Stomach (tissue), 8 donors: ENCODE measurements at regions not wholly inside any gene's neighbourhood (a gene's known extent, or its start where the extent isn't known, plus 50 kb on each side); places are given as distances from the start of the nearest gene placed in this dataset.
"Not testable (repeated sequence)": the region's sequence is repeated elsewhere in the genome, so short reads cannot be mapped to it uniquely, and the experiment has no call there.

Experiments
- DNase-seq, 2 donors: peaks; one replicate each; pipeline versions ENCODE4 v3.0.0 to v3.0.0-alpha.2; 2013 to 2019
- H3K27ac ChIP-seq, 5 donors: fragments of 200-600 bp in 4 of 5; sonication (generic) in 4 of 5; one replicate each; pipeline ENCODE4 v1.5.1; 2013 to 2019; ENCODE audit warnings: mild to moderate bottlenecking in 1 of 5, moderate library complexity in 1 of 5
- H3K27me3 ChIP-seq, 3 donors: fragments of 200-600 bp; sonication (generic); one replicate each; pipeline ENCODE4 v1.5.1; 2017 to 2019; ENCODE audit warnings: mixed run types in 1 of 3
- H3K36me3 ChIP-seq, 4 donors: fragments of 200-600 bp; sonication (generic); 1 replicate in 3 of 4; 2 replicates in 1 of 4; pipeline ENCODE4 v1.5.1; 2016 to 2019
- H3K4me1 ChIP-seq, 4 donors: fragments of 200-600 bp; sonication (generic); one replicate each; pipeline ENCODE4 v1.5.1; 2016 to 2019
- H3K4me3 ChIP-seq, 4 donors: fragments of 200-600 bp; sonication (generic) in 3 of 4; one replicate each; pipeline ENCODE4 v1.5.1; 2016 to 2019; ENCODE audit warnings: mild to moderate bottlenecking in 1 of 4
- H3K9me3 ChIP-seq, 4 donors: fragments of 200-600 bp; sonication (generic); one replicate each; pipeline ENCODE4 v1.5.1; 2016 to 2019
- EP300 ChIP-seq: sonication (generic); formaldehyde crosslinking; IDR thresholded peaks from one replicate; pipeline ENCODE4 v1.6.1; 2017; ENCODE audit warnings: antibody characterized with exemption
- POLR2A ChIP-seq, 4 donors: fragments of 450-650 bp; IDR thresholded peaks; one replicate each; pipeline ENCODE4 v1.6.1; 2016; ENCODE audit warnings: antibody characterized with exemption in 4 of 4, control low read depth in 2 of 4, mild to moderate bottlenecking in 1 of 4, moderate library complexity in 1 of 4
- POLR2AphosphoS5 ChIP-seq, 3 donors: sonication (generic); formaldehyde crosslinking; IDR thresholded peaks; one replicate each; pipeline ENCODE4 v1.6.1; 2016; ENCODE audit warnings: antibody characterized with exemption in 3 of 3
- WGBS, 5 donors: extraction: QIAGEN DNeasy Blood & Tissue Kit in 3 of 5; methylation state at CpG; one replicate each; pipeline versions ENCODE4 v1.1.5 to v1.1.7; 2013 to 2018; 5-methylcytosine and 5-hydroxymethylcytosine counted together
- intact Hi-C: fragments of 100-400 bp; cut with DNase I; formaldehyde crosslinking; loops from one replicate; pipeline ENCODE4 v1.15.1; 2023; ENCODE audit warnings: low total_unique reads
- TF ChIP-seq, protein P1 (sequence below), 7 experiments: fragments of 450-650 bp in 4 of 7; fragments of 200-600 bp in 3 of 7; sonication (generic) in 3 of 7; IDR thresholded peaks; one replicate each; pipeline ENCODE4 v1.5.1; 2016 to 2019; ENCODE audit warnings: antibody characterized with exemption in 7 of 7, control low read depth in 2 of 7, mild to moderate bottlenecking in 1 of 7
- donor health status: healthy with polysubstance abuse.
- donor health status: Bipolar disorder and iron deficiency.
- donor health status: healthy.

GRCh38 chr7:56199639-56200038 is 83.4 kb upstream of the NUPR2 start:
- Histone ChIP-seq H3K4me3 (no peak overlapping the region), H3K36me3 (no peaks in the 10 kb centered on the region), H3K27ac (no peak overlapping the region), H3K27me3 (no peaks in the 10 kb centered on the region), H3K4me1 (no peaks in the 10 kb centered on the region), H3K9me3 (peaks cover 0 to 23% (median 6%) of the 10 kb centered on the region in 4 donors)
- no peak for DNase-seq
- no peak for TF ChIP-seq POLR2AphosphoS5 (IDR thresholded peaks at IDR 0.05)
- TF ChIP-seq, protein P1, sequence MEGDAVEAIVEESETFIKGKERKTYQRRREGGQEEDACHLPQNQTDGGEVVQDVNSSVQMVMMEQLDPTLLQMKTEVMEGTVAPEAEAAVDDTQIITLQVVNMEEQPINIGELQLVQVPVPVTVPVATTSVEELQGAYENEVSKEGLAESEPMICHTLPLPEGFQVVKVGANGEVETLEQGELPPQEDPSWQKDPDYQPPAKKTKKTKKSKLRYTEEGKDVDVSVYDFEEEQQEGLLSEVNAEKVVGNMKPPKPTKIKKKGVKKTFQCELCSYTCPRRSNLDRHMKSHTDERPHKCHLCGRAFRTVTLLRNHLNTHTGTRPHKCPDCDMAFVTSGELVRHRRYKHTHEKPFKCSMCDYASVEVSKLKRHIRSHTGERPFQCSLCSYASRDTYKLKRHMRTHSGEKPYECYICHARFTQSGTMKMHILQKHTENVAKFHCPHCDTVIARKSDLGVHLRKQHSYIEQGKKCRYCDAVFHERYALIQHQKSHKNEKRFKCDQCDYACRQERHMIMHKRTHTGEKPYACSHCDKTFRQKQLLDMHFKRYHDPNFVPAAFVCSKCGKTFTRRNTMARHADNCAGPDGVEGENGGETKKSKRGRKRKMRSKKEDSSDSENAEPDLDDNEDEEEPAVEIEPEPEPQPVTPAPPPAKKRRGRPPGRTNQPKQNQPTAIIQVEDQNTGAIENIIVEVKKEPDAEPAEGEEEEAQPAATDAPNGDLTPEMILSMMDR (IDR thresholded peaks at IDR 0.05), result no peak
- no peak for TF ChIP-seq POLR2A (IDR thresholded peaks at IDR 0.05)
- TF ChIP-seq EP300, result no peak
- WGBS, 5 donors, result 55 to 68% (median 62%) methylated on average over 4 of the region's 4 CpGs
- intact Hi-C loops, result no loop called here

DNA sequence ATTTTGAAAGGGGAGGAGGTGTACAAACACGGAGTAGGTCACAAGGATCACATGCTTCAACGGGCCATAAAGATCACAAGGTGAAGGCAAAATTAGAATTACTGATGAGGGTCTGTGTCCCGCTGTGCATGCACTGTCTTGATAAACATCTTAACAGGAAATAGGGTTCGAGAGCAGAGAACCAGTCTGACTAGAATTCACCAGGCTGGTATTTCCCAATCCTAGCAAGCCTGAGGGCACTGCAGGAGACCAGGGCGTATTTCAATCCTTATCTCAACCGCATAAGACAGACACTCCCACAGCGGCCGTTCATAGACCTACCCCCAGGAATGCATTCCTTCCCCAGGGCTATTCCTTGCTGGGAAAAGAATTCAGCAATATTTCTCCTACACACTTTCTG is 80.0 kb upstream of the NUPR2 start:
- H3K36me3 ChIP-seq, H3K27me3 ChIP-seq, DNase-seq, intact Hi-C loops, H3K4me3 ChIP-seq, H3K4me1 ChIP-seq, H3K27ac ChIP-seq: not testable (repeated sequence)
- WGBS, 5 donors, result 70 to 80% (median 72%) methylated on average over 8 of the region's 8 CpGs
- peaks cover 0 to 23% (median 6%) of the 10 kb centered on the region in 4 donors for H3K9me3 ChIP-seq

DNA sequence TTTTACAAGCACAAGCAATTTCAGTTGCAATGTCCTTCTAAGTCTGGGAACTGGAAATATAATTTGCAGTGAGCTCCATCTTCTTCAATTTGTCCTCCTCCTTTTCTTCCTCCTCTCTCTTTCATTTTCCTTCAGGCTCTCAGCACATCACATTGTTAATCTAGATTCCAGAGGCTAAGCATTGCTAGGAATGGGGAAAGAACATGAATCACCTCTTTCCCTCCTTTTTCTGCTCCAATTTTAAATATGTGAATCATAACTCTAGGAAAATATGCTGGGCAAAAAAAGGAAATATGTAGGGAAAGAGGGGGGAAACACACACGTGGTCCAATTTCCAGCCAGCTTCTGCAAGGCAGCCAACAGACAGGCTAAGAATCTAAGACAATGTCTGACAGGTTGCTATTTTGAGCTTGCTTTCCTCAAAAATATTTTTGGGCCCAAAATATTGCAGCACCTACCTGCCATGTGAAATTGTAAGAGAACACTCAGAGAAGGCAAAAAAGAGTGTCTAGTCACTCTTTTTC is 72.7 kb upstream of the NUPR2 start:
- H3K4me3 ChIP-seq, result no peak overlapping the region
- intact Hi-C loops, result no loop called here
- H3K9me3 ChIP-seq, result no peaks in the 10 kb centered on the region
- whole genome bisulfite sequencing, 5 donors, result 26 to 46% (median 29%) methylated on average over 1 of the region's 1 CpG
- no peaks in the 10 kb centered on the region for H3K4me1 ChIP-seq
- TF ChIP-seq POLR2AphosphoS5 (IDR thresholded peaks at IDR 0.05) (no peak), POLR2A (IDR thresholded peaks at IDR 0.05) (no peak), EP300 (no peak)
- TF ChIP-seq, protein P1 (IDR thresholded peaks at IDR 0.05), result no peak
- H3K27me3 ChIP-seq, result no peaks in the 10 kb centered on the region
- H3K27ac ChIP-seq, result no peak overlapping the region
- no peak for DNase-seq
- no peaks in the 10 kb centered on the region for H3K36me3 ChIP-seq

GRCh38 chr7:56188376-56188775 is 72.2 kb upstream of the NUPR2 start:
- Histone ChIP-seq H3K36me3 (no peaks in the 10 kb centered on the region), H3K4me1 (no peaks in the 10 kb centered on the region), H3K4me3 (no peak overlapping the region), H3K9me3 (no peaks in the 10 kb centered on the region), H3K27me3 (no peaks in the 10 kb centered on the region), H3K27ac (no peak overlapping the region)
- intact Hi-C loops, result no loop called here
- TF ChIP-seq POLR2AphosphoS5 (IDR thresholded peaks at IDR 0.05), result no peak
- no peak for TF ChIP-seq POLR2A (IDR thresholded peaks at IDR 0.05)
- TF ChIP-seq, protein P1 (IDR thresholded peaks at IDR 0.05), result no peak
- TF ChIP-seq EP300, result no peak
- DNase-seq, result no peak
- 16 to 55% (median 28%) methylated on average over 1 of the region's 1 CpG for WGBS, 5 donors

- no peaks in the 10 kb centered on the region for H3K36me3 ChIP-seq
- H3K4me3 ChIP-seq, result no peak overlapping the region
- TF ChIP-seq, protein P1 (IDR thresholded peaks at IDR 0.05), result no peak
- no peak for TF ChIP-seq POLR2A (IDR thresholded peaks at IDR 0.05)
- TF ChIP-seq EP300, result no peak
- TF ChIP-seq POLR2AphosphoS5 (IDR thresholded peaks at IDR 0.05), result no peak
- DNase-seq, result no peak
- no peak overlapping the region for H3K27ac ChIP-seq
- WGBS, 5 donors, result 65 to 68% (median 65%) methylated on average over 2 of the region's 2 CpGs
- no peaks in the 10 kb centered on the region for H3K9me3 ChIP-seq
- peaks cover 0 to 3% (median 1%) of the 10 kb centered on the region in 4 donors for H3K4me1 ChIP-seq
- peaks cover 0 to 3% (median 0%) of the 10 kb centered on the region in 3 donors for H3K27me3 ChIP-seq
- intact Hi-C loops, result no loop called here
Observed at GRCh38 chr7:56181010-56181409, 64.8 kb upstream of the NUPR2 start.
